ENCODE measurements at regions not wholly inside any gene's neighbourhood (a gene's known extent, or its start where the extent isn't known, plus 50 kb on each side); places are given as distances from the start of the nearest gene placed in this dataset.
"Not testable (repeated sequence)": the region's sequence is repeated elsewhere in the genome, so short reads cannot be mapped to it uniquely, and the experiment has no call there.

- Mint-ChIP-seq H3K36me3 (ENCODE audit: low read depth) (no peaks in the 10 kb centered on the region), H3K4me1 (ENCODE audit: low read depth) (peaks cover 48% of the 10 kb centered on the region), H3K4me3 (peak overlapping the region; percentile 58), H3K9me3 (no peaks in the 10 kb centered on the region), H3K27me3 (ENCODE audit: insufficient read depth) (no peaks in the 10 kb centered on the region; the same call in 1 of the 2 replicates), H3K27ac (peak overlapping the region; percentile 39)
- peak; percentile 70 for DNase-seq
- TF ChIP-seq CTCF (IDR thresholded peaks at IDR 0.05) = no peak
Observed at GRCh38 chr6:12545619-12546409, 170.8 kb upstream of the PHACTR1 start.

GRCh38 chr6:12546410-12547002 is 170.1 kb upstream of the PHACTR1 start:
- H3K4me3 Mint-ChIP-seq = peak overlapping the region; percentile 58
- peaks cover 48% of the 10 kb centered on the region for H3K4me1 Mint-ChIP-seq (ENCODE audit: low read depth)
- H3K36me3 Mint-ChIP-seq (ENCODE audit: low read depth) = no peaks in the 10 kb centered on the region
- H3K27me3 Mint-ChIP-seq (ENCODE audit: insufficient read depth) = no peaks in the 10 kb centered on the region; the same call in 1 of the 2 replicates
- peak; percentile 31 for DNase-seq
- no peaks in the 10 kb centered on the region for H3K9me3 Mint-ChIP-seq
- no peak for TF ChIP-seq CTCF (IDR thresholded peaks at IDR 0.05)
- H3K27ac Mint-ChIP-seq = peak overlapping the region; percentile 39

- H3K4me1 Mint-ChIP-seq (ENCODE audit: low read depth) = peaks cover 48% of the 10 kb centered on the region
- no peak for TF ChIP-seq CTCF (IDR thresholded peaks at IDR 0.05)
- H3K9me3 Mint-ChIP-seq = no peaks in the 10 kb centered on the region
- H3K36me3 Mint-ChIP-seq (ENCODE audit: low read depth) = no peaks in the 10 kb centered on the region
- DNase-seq = peak; percentile 83
- H3K4me3 Mint-ChIP-seq = peak overlapping the region; percentile 3
- peak overlapping the region; percentile 66 for H3K27ac Mint-ChIP-seq
- no peaks in the 10 kb centered on the region for H3K27me3 Mint-ChIP-seq (ENCODE audit: insufficient read depth)
Observed at GRCh38 chr6:12548526-12548925, 168.0 kb upstream of the PHACTR1 start.

- H3K4me3 Mint-ChIP-seq; H3K9me3 Mint-ChIP-seq; H3K27ac Mint-ChIP-seq; H3K27me3 Mint-ChIP-seq (ENCODE audit: insufficient read depth); H3K36me3 Mint-ChIP-seq (ENCODE audit: low read depth); DNase-seq: not testable (repeated sequence)
- H3K4me1 Mint-ChIP-seq (ENCODE audit: low read depth) = peaks cover 48% of the 10 kb centered on the region
Observed at GRCh38 chr6:12549445-12549844, 167.1 kb upstream of the PHACTR1 start.

DNA sequence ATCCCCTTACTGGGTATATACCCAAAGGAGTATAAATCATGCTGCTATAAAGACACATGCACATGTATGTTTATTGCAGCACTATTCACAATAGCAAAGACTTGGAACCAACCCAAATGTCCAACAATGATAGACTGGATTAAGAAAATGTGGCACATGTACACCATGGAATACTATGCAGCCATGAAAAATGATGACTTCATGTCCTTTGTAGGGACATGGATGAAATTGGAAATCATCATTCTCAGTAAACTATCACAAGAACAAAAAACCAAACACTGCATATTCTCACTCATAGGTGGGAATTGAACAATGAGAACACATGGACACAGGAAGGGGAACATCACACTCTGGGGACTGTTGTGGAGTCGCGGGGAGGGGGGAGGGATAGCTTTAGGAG is 161.7 kb upstream of the PHACTR1 start:
- H3K27me3 Mint-ChIP-seq (ENCODE audit: insufficient read depth); H3K4me3 Mint-ChIP-seq; H3K9me3 Mint-ChIP-seq; H3K36me3 Mint-ChIP-seq (ENCODE audit: low read depth); H3K27ac Mint-ChIP-seq; DNase-seq: not testable (repeated sequence)
- peaks cover 25% of the 10 kb centered on the region for H3K4me1 Mint-ChIP-seq (ENCODE audit: low read depth)

DNA sequence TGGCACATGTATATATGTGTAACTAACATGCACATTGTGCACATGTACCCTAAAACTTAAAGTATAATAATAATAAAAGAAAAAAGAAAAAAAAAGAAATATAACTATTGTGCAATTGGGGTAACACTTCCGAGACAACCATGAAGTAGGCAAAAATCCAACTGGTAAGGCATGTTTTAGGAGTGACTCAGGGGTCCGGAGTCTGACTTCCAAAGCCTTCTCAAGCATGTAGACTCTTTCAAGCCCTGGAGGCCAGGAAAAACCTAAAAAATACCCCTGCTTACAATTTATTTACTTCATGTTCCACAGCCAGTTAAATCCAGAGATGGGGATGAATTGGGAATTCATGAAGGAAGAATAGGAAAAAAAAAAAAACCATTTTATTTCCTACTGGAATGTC is 161.3 kb upstream of the PHACTR1 start:
- peaks cover 7% of the 10 kb centered on the region; the same call in 1 of the 2 replicates for H3K9me3 Mint-ChIP-seq
- peaks cover 6% of the 10 kb centered on the region; the same call in 1 of the 2 replicates for H3K36me3 Mint-ChIP-seq (ENCODE audit: low read depth)
- no peak overlapping the region for H3K4me3 Mint-ChIP-seq
- no peak overlapping the region for H3K27ac Mint-ChIP-seq
- H3K4me1 Mint-ChIP-seq (ENCODE audit: low read depth) = peaks cover 25% of the 10 kb centered on the region
- peak; percentile 79 for DNase-seq
- H3K27me3 Mint-ChIP-seq (ENCODE audit: insufficient read depth) = no peaks in the 10 kb centered on the region; the same call in 1 of the 2 replicates
- no peak for TF ChIP-seq CTCF (IDR thresholded peaks at IDR 0.05)

All from HFFc6 (cell line).